Kidney epithelial cell (primary cell): ENCODE measurements at regions not wholly inside any gene's neighbourhood (a gene's known extent, or its start where the extent isn't known, plus 50 kb on each side); places are given as distances from the start of the nearest gene placed in this dataset.

ENCODE experiments used
- DNase-seq: peaks from one replicate; pipeline ENCODE4 v3.0.0-alpha.2; 2010; ENCODE audit warnings: low read depth
- H3K27me3 ChIP-seq: 2 replicates; pipeline ENCODE4 v1.6.0; 2011; ENCODE audit warnings: low read length; ENCODE audit not compliant: control insufficient read depth, insufficient read depth
- H3K36me3 ChIP-seq: 2 replicates; pipeline ENCODE4 v1.5.1; 2011; ENCODE audit warnings: low read length; ENCODE audit not compliant: control insufficient read depth, insufficient read depth
- H3K4me3 ChIP-seq: 2 replicates; pipeline ENCODE4 v1.5.1; 2011; ENCODE audit warnings: low read depth, mild to moderate bottlenecking, control low read depth, low read length
- TF ChIP-seq, protein P1 (sequence below): IDR thresholded peaks from 2 replicates; pipeline ENCODE4 v1.5.1; 2011; ENCODE audit warnings: mild to moderate bottlenecking, moderate library complexity, low read length, control low read depth, inconsistent platforms; ENCODE audit not compliant: insufficient read depth, poor library complexity, severe bottlenecking

DNA sequence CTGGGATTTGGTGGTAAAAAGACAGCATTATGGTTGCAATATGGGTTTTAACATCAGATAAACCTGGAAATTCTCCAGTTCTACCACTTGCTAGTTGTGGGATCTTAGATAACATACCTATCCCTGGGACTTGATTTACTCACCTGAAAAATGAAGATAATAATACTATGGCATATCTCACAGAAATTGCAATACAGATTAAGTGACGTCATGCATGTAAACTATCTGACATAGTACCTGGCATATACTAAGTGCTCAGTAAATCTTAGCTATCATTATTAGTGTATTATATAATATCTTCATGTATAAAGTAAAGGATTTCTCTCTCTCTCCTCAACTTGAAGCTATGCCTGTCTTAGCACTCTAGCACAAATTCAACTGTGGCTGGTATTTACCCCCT is 192.5 kb downstream of the PCDH19 start:
- DNase-seq = no peak
- Histone ChIP-seq H3K36me3 (no peaks in the 10 kb centered on the region), H3K27me3 (peaks cover 2% of the 10 kb centered on the region), H3K4me3 (no peak overlapping the region)
- TF ChIP-seq, protein P1, sequence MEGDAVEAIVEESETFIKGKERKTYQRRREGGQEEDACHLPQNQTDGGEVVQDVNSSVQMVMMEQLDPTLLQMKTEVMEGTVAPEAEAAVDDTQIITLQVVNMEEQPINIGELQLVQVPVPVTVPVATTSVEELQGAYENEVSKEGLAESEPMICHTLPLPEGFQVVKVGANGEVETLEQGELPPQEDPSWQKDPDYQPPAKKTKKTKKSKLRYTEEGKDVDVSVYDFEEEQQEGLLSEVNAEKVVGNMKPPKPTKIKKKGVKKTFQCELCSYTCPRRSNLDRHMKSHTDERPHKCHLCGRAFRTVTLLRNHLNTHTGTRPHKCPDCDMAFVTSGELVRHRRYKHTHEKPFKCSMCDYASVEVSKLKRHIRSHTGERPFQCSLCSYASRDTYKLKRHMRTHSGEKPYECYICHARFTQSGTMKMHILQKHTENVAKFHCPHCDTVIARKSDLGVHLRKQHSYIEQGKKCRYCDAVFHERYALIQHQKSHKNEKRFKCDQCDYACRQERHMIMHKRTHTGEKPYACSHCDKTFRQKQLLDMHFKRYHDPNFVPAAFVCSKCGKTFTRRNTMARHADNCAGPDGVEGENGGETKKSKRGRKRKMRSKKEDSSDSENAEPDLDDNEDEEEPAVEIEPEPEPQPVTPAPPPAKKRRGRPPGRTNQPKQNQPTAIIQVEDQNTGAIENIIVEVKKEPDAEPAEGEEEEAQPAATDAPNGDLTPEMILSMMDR = no peak

DNA sequence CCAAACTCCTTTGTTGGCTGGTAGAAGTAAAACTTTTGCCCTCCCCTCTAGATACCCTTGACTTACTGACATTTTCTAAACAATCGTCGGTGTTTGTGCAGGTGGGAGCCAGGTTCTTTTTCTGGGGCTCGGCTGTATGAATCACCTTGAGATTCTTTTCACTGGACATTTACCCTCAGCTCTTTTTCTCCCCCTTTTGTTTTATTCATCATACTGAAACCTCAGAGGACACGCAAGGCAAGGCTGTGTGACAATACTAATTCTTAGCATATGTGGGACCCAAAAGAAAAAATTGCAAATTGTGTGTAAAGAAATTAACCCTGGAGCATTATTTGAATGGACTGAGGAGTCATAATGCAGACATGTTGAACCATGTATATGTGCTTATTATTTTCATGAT is 194.0 kb downstream of the PCDH19 start:
- Histone ChIP-seq H3K36me3 (no peaks in the 10 kb centered on the region), H3K27me3 (peaks cover 2% of the 10 kb centered on the region), H3K4me3 (no peak overlapping the region)
- TF ChIP-seq, protein P1 = no peak
- no peak for DNase-seq

DNA sequence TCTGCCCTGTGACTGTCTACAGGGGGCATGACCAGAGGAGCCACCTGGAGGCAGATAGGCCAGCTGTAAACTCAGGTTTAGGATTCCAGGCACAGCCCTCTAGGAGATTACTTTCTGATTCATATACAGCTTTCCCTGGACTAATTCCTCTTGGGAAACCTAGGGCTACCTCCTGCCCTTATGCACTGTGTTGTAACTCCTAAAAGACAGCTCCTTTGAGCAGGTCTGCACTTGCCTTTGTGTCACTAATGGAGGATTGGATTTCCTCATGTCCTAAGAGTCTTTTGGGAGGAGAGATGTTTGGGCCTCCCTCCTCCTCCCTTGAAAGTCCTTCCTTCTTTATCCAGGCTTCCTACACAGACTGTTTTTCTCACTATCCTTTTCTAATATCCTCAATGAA is 202.0 kb downstream of the PCDH19 start:
- TF ChIP-seq, protein P1 = no peak
- DNase-seq = no peak

DNA sequence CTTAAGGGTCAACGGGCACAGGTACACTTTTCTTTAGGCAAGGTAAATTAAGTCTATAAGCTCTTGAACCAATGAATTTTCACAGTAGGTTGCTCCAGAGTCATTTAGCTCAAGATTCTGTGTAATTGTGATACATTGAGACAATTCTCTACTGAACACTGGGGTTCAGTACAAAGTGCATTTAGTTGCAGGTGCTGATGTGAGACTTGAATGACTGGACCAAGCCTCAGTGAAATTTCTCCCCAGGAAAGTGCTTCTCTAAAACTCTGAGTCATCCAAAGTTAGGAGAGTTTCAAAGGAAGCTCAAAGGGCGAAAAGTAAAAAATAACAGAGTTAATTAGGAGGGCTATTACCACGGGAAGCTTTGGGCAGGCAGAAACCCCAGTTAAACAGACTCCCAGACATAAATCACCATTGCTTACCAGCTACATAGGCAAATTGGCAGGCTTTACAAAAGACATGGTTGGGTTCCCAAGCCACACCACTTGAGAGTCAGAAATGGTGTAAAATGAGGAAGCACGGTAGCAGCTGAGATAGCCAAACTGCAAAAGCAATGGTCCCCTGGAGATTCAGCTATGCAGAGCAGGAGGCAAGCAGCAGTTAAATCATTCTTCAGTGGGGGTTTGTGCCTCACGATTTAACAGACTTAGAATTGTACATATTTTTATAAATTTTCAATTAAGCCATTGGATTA is 202.6 kb downstream of the PCDH19 start:
- H3K36me3 ChIP-seq = no peaks in the 10 kb centered on the region
- no peak overlapping the region for H3K4me3 ChIP-seq
- DNase-seq = peak; percentile 25
- TF ChIP-seq, protein P1 = no peak
- no peaks in the 10 kb centered on the region for H3K27me3 ChIP-seq

More for the DNA sequence above, 202.0 kb downstream of the PCDH19 start:
- Histone ChIP-seq H3K27me3 (no peaks in the 10 kb centered on the region), H3K36me3 (no peaks in the 10 kb centered on the region), H3K4me3 (no peak overlapping the region)

DNA sequence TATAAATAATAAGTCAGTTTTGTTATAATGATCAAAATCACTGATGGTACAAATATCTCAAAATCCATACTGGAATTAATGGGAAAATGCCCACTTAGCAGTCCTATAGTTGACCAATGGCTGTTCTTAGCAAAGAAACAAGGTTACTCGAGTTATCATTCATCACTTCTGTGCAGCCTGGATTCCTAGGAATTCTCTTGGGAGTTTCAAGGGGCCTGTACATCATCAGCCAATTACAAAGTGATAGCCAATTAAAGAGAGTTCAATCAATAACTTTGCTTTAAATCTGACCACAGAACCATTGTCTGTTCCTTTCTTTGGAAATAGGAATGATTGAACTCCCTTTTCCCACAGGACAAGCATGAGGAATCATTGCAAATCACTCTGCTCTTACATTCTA is 205.5 kb downstream of the PCDH19 start:
- no peak for DNase-seq
- no peaks in the 10 kb centered on the region for H3K27me3 ChIP-seq
- TF ChIP-seq, protein P1 = no peak
- no peak overlapping the region for H3K4me3 ChIP-seq
- no peaks in the 10 kb centered on the region for H3K36me3 ChIP-seq
